ENCODE measurements at regions not wholly inside any gene's neighbourhood (a gene's known extent, or its start where the extent isn't known, plus 50 kb on each side); places are given as distances from the start of the nearest gene placed in this dataset.

DNA sequence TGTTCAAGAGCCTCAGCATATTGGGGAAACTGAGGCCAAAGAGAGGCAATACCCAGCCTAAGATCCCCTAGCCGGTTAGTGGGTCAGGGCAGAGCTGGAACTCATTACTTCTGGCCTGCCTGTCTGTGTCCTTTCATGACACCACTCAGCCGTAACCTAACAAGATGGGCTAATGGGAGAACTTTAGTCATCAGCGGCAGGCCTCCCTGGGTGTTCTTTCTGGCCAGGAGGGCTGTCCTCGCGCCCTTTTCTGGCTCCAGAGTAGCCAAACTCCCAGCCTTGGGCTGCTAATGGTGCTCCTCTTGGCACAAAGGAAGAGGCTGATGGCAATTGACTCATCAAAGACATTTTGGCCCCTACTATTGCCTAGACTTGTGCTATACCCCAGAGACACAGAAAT, 76.6 kb downstream of the NCR2 start:
- TF ChIP-seq ZNF274 (IDR thresholded peaks at IDR 0.05; ENCODE audit: low read depth, low read length) (no peak), YY1 (IDR thresholded peaks at IDR 0.05; ENCODE audit: insufficient read depth, insufficient read length) (no peak), SUZ12 (IDR thresholded peaks at IDR 0.05; ENCODE audit: extremely low read depth, insufficient read depth, insufficient read length) (no peak)

Measured in NT2/D1 (cell line).